ENCODE measurements at regions not wholly inside any gene's neighbourhood (a gene's known extent, or its start where the extent isn't known, plus 50 kb on each side); places are given as distances from the start of the nearest gene placed in this dataset.

GRCh38 chr11:27186580-27186979 is 146.0 kb downstream of the BBOX1 start:
- TF ChIP-seq CTCF (IDR thresholded peaks at IDR 0.05; ENCODE audit: borderline replicate concordance, insufficient read depth, low read depth, low read length), result no peak
- no peak overlapping the region for H3K4me3 ChIP-seq (ENCODE audit: low read depth, low read length)

DNA sequence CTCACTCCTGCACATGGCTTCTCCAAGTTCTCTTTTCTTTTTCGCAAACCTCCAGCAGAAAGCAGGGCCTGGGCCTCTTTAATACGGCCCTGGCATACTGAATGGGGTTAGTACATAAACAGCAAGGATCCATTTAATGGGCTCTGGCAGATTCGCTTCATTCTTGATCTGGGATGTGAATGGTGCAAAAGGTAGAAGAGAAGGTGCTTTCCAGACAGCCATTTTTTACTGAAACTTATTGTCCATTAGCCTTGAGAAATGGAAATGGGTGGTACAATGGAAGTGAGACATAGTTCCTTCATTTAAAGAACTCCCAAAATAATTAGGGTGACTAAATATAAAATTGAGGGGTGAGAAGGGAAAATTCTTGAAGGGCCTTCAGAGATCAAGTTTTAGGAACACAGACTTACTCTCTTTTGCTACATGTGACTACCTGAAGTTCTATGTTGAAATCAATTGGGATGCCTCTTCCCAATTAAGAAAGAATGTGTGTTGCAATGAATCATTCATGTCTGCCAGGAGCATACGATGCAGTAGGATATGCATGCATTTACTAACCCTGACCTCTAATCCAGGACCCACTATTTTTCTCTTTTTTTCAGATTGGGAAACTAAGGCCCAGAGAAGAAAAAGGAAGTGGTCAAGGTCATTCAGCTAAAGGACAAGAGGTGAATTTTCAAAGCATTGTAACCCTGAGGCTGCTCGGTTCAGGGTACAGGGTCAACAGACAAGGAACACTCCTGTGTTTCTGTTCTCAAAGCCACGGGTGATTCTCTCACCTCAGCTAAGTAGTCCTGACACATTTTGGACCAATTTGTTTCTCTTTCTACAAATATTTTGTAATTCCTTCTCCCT is 144.1 kb downstream of the BBOX1 start:
- no peak overlapping the region for H3K4me3 ChIP-seq (ENCODE audit: low read depth, low read length)
- no peak for TF ChIP-seq CTCF (IDR thresholded peaks at IDR 0.05; ENCODE audit: borderline replicate concordance, insufficient read depth, low read depth, low read length)

DNA sequence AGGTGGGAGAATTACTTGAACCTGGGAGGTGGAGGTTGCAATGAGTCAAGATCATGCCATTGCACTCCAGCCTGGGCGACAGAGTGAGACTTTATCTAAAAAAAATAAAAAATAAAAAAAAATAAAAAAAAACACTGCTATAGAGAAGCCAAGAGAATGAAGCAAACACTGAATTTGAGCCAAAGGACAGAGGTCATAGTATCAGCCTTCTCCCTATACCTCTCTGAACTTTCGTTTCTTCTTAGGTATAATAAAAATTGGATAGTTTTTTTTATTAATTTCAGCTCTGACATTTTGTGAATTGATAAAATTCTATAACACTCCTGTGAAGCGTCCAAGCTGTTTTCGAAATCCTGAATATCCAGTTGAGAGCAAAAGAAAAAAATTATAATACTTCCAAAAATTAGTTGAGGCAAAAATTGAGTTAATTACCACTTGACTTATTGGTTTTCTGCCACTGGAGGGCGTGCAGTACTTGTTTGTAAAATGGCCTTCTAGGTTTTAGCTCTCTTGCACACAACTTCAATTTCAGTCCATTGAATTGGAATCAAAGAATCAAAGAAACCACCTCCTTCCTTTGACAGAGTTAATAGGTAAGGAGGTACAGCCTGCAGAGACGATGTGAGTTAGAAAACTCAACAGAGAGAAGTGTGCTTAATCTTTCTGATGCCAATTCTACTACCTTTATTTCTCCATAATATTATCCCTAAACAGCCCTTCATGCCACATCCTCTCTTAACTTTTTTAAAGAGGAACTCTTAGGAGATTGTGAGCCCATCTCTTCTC is 143.2 kb downstream of the BBOX1 start:
- TF ChIP-seq CTCF (IDR thresholded peaks at IDR 0.05; ENCODE audit: borderline replicate concordance, insufficient read depth, low read depth, low read length), result peak; percentile 31; the same call in 1 of the 2 replicates
- H3K4me3 ChIP-seq (ENCODE audit: low read depth, low read length), result no peak overlapping the region

GRCh38 chr11:27179334-27179733 is 138.7 kb downstream of the BBOX1 start:
- H3K4me3 ChIP-seq (ENCODE audit: low read depth, low read length), result no peak overlapping the region
- TF ChIP-seq CTCF (IDR thresholded peaks at IDR 0.05; ENCODE audit: borderline replicate concordance, insufficient read depth, low read depth, low read length), result no peak

DNA sequence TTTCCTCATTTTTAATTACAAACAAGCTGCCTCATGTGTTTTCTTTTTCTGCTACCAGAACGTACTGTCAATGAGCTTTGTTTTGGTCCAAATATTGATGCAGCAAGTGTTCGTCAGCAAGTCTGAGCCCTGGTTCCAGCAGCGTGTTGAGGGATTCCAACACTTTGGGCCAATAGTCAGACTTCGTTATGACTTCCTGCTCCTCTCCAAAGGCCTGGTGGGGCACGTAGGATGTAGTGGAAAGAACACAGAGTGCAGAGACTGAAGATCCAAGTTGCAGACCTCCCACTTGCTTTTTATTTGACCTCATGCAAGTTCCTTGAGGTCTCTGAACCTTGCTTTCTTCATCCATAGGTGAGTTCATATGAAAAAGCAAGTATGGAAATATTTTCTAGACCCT is 138.2 kb downstream of the BBOX1 start:
- no peak for TF ChIP-seq CTCF (IDR thresholded peaks at IDR 0.05; ENCODE audit: borderline replicate concordance, insufficient read depth, low read depth, low read length)

More for the DNA sequence above, 138.2 kb downstream of the BBOX1 start:
- no peak overlapping the region for H3K4me3 ChIP-seq (ENCODE audit: low read depth, low read length)

Data from GM12875 (cell line).